ENCODE measurements at regions not wholly inside any gene's neighbourhood (a gene's known extent, or its start where the extent isn't known, plus 50 kb on each side); places are given as distances from the start of the nearest gene placed in this dataset.
"Not testable (repeated sequence)": the region's sequence is repeated elsewhere in the genome, so short reads cannot be mapped to it uniquely, and the experiment has no call there.

GRCh38 chr1:38187552-38187951 lies 141.0 kb upstream of the POU3F1 start:
- TF ChIP-seq ZFP30 (CRISPR knock-in tag; IDR thresholded peaks at IDR 0.05) (no peak), OSR1 (CRISPR knock-in tag; IDR thresholded peaks at IDR 0.05) (no peak), CSRNP3 (CRISPR knock-in tag; IDR thresholded peaks at IDR 0.05) (no peak), ZNF8 (CRISPR knock-in tag; IDR thresholded peaks at IDR 0.05) (no peak), PATZ1 (CRISPR knock-in tag; IDR thresholded peaks at IDR 0.05; ENCODE audit: borderline replicate concordance) (no peak)
- no peak for ATAC-seq

DNA sequence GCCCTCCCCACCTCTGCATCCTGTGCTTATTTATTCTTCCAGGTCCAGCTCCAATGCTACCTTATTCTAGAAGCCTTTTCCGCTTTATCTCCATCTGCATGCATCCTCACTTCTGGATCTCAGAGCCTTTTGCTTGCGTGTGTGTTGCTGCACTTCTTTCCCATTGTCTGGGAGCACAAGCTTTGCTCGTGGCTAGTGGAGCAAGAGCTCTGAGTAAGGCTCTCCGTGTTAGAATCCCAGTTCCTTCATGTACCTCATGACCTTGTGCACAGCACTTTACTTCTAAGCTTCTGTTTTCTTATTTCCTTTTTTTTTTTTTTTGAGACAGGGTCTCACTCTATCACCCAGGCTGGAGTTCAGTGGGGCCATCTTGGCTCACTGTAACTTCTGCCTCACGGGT lies 140.0 kb upstream of the POU3F1 start:
- TF ChIP-seq PPARA (CRISPR knock-in tag; IDR thresholded peaks at IDR 0.05; ENCODE audit: borderline replicate concordance) = no peak
- no peak for TF ChIP-seq ZFP30 (CRISPR knock-in tag; IDR thresholded peaks at IDR 0.05)
- TF ChIP-seq CSRNP3 (CRISPR knock-in tag; IDR thresholded peaks at IDR 0.05) = no peak
- no peak for TF ChIP-seq ISL1 (CRISPR knock-in tag; IDR thresholded peaks at IDR 0.05)
- TF ChIP-seq BACH2 (CRISPR knock-in tag; IDR thresholded peaks at IDR 0.05; ENCODE audit: borderline replicate concordance) = no peak
- no peak for TF ChIP-seq ZC3H10 (CRISPR knock-in tag; IDR thresholded peaks at IDR 0.05)
- TF ChIP-seq ZFP3 (CRISPR knock-in tag; IDR thresholded peaks at IDR 0.05) = no peak
- TF ChIP-seq RARB (CRISPR knock-in tag; IDR thresholded peaks at IDR 0.05) = no peak
- TF ChIP-seq TOX (CRISPR knock-in tag; IDR thresholded peaks at IDR 0.05; ENCODE audit: borderline replicate concordance) = no peak
- ATAC-seq = no peak

GRCh38 chr1:38185913-38186312 lies 139.3 kb upstream of the POU3F1 start:
- ATAC-seq = no peak
- no peak for TF ChIP-seq TOX (CRISPR knock-in tag; IDR thresholded peaks at IDR 0.05; ENCODE audit: borderline replicate concordance)

DNA sequence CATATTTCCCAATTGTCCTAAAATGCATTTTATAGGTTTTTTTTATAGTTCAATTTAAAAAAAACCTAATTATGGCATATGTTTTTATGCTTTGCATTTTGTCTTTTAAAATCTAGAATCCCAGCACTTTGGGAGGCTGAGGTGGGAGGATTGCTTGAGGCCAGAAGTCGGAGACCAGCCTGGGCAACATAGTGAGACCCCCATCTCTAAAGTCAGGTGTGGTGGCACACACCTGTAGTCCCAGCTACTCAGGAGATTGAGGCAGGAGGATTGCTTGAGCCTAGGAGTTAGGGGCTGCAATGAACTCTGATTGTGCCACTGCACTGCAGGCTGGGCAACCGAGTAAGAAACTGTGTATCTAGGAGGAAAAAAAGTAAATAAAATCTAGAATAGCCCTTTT lies 137.2 kb upstream of the POU3F1 start:
- no peak for ATAC-seq
- no peak for TF ChIP-seq PPARA (CRISPR knock-in tag; IDR thresholded peaks at IDR 0.05; ENCODE audit: borderline replicate concordance)
- TF ChIP-seq, protein P1, sequence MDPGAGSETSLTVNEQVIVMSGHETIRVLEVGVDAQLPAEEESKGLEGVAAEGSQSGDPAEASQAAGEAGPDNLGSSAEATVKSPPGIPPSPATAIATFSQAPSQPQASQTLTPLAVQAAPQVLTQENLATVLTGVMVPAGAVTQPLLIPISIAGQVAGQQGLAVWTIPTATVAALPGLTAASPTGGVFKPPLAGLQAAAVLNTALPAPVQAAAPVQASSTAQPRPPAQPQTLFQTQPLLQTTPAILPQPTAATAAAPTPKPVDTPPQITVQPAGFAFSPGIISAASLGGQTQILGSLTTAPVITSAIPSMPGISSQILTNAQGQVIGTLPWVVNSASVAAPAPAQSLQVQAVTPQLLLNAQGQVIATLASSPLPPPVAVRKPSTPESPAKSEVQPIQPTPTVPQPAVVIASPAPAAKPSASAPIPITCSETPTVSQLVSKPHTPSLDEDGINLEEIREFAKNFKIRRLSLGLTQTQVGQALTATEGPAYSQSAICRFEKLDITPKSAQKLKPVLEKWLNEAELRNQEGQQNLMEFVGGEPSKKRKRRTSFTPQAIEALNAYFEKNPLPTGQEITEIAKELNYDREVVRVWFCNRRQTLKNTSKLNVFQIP (CRISPR knock-in tag; IDR thresholded peaks at IDR 0.05; ENCODE audit: borderline replicate concordance, low read depth) = no peak
- no peak for TF ChIP-seq ZNF565 (CRISPR knock-in tag; conservative IDR thresholded peaks at IDR 0.05; ENCODE audit: low read depth)
- TF ChIP-seq OSR1 (CRISPR knock-in tag; IDR thresholded peaks at IDR 0.05) = no peak
- no peak for TF ChIP-seq BACH2 (CRISPR knock-in tag; IDR thresholded peaks at IDR 0.05; ENCODE audit: borderline replicate concordance)
- TF ChIP-seq SNAI2 (CRISPR knock-in tag; IDR thresholded peaks at IDR 0.05) = no peak
- no peak for TF ChIP-seq GLIS3 (CRISPR knock-in tag; IDR thresholded peaks at IDR 0.05)
- TF ChIP-seq ZFP30 (CRISPR knock-in tag; IDR thresholded peaks at IDR 0.05) = no peak
- TF ChIP-seq ZFP3 (CRISPR knock-in tag; IDR thresholded peaks at IDR 0.05) = no peak
- no peak for TF ChIP-seq TOX (CRISPR knock-in tag; IDR thresholded peaks at IDR 0.05; ENCODE audit: borderline replicate concordance)

DNA sequence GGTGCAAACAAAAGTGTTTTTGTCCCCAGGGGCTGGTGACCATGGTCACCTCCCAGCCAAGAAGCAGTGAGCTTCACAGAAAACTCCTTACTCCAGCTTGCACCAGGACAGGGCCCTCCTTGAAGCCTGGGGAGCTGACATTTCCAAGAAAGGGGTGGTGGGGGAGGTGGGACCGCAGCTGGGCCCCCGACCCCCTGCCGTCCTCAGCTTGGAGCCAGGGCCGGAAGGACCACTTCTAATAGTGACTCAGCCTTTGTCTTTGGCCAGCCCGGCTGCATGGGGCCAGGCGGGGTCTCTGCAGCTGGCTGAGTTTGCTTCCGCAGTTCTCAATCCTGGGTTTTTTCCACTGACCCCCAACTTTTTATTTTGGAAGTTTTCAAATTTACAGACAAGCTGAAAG lies 136.5 kb upstream of the POU3F1 start:
- TF ChIP-seq PPARA (CRISPR knock-in tag; IDR thresholded peaks at IDR 0.05; ENCODE audit: borderline replicate concordance) = no peak
- TF ChIP-seq CSDC2 (CRISPR knock-in tag; IDR thresholded peaks at IDR 0.05) = no peak
- TF ChIP-seq BACH2 (CRISPR knock-in tag; IDR thresholded peaks at IDR 0.05; ENCODE audit: borderline replicate concordance) = no peak
- no peak for TF ChIP-seq SNAI2 (CRISPR knock-in tag; IDR thresholded peaks at IDR 0.05)
- no peak for TF ChIP-seq PATZ1 (CRISPR knock-in tag; IDR thresholded peaks at IDR 0.05; ENCODE audit: borderline replicate concordance)
- TF ChIP-seq ZFP30 (CRISPR knock-in tag; IDR thresholded peaks at IDR 0.05) = no peak
- ATAC-seq = no peak

DNA sequence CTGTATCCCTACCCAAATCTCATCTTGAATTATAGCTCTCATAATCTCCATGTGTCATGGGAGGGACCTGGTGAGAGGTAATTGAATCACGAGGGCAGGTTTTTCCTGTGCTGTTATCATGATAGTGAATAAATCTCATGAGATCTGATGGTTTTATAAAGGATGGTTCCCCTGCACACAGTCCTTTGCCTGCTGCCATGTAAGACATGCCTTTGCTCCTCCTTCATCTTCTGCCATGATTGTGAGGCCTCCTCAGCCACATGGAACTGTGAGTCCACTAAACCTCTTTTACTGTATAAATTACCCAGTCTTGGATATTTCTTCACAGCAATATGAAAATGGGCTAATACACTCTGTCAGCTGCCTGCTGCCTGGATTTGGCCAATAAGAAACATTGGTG lies 133.8 kb upstream of the POU3F1 start:
- not testable (repeated sequence) for ATAC-seq

Data from SK-N-SH treated with all-trans-retinoic acid at 6 μM for 48 hours (cell line).